ENCODE measurements at regions not wholly inside any gene's neighbourhood (a gene's known extent, or its start where the extent isn't known, plus 50 kb on each side); places are given as distances from the start of the nearest gene placed in this dataset.

GRCh38 chr6:90975741-90976140 is 388.9 kb upstream of the MAP3K7 start:
- Mint-ChIP-seq H3K9me3 (ENCODE audit: unreplicated experiment) (no peaks in the 10 kb centered on the region), H3K36me3 (ENCODE audit: unreplicated experiment) (no peaks in the 10 kb centered on the region), H3K27ac (ENCODE audit: unreplicated experiment) (no peak overlapping the region), H3K27me3 (ENCODE audit: unreplicated experiment) (no peaks in the 10 kb centered on the region), H3K4me1 (ENCODE audit: unreplicated experiment) (peaks cover 22% of the 10 kb centered on the region), H3K4me3 (ENCODE audit: unreplicated experiment) (no peak overlapping the region)
- no peak for TF ChIP-seq CTCF (IDR thresholded peaks at IDR 0.05)
- DNase-seq (ENCODE audit: extremely low spot score, unreplicated experiment), result no peak

GRCh38 chr6:90973188-90973587 is 386.3 kb upstream of the MAP3K7 start:
- peaks cover 19% of the 10 kb centered on the region for H3K4me1 Mint-ChIP-seq (ENCODE audit: unreplicated experiment)
- peaks cover 4% of the 10 kb centered on the region for H3K9me3 Mint-ChIP-seq (ENCODE audit: unreplicated experiment)
- H3K4me3 Mint-ChIP-seq (ENCODE audit: unreplicated experiment), result no peak overlapping the region
- H3K27ac Mint-ChIP-seq (ENCODE audit: unreplicated experiment), result no peak overlapping the region
- TF ChIP-seq CTCF (IDR thresholded peaks at IDR 0.05), result no peak
- no peaks in the 10 kb centered on the region for H3K36me3 Mint-ChIP-seq (ENCODE audit: unreplicated experiment)
- no peak for DNase-seq (ENCODE audit: extremely low spot score, unreplicated experiment)
- no peaks in the 10 kb centered on the region for H3K27me3 Mint-ChIP-seq (ENCODE audit: unreplicated experiment)

- no peak for DNase-seq (ENCODE audit: extremely low spot score, unreplicated experiment)
- no peak overlapping the region for H3K4me3 Mint-ChIP-seq (ENCODE audit: unreplicated experiment)
- H3K27me3 Mint-ChIP-seq (ENCODE audit: unreplicated experiment), result no peaks in the 10 kb centered on the region
- no peak overlapping the region for H3K27ac Mint-ChIP-seq (ENCODE audit: unreplicated experiment)
- H3K9me3 Mint-ChIP-seq (ENCODE audit: unreplicated experiment), result peaks cover 4% of the 10 kb centered on the region
- no peaks in the 10 kb centered on the region for H3K4me1 Mint-ChIP-seq (ENCODE audit: unreplicated experiment)
- TF ChIP-seq CTCF (IDR thresholded peaks at IDR 0.05), result no peak
- H3K36me3 Mint-ChIP-seq (ENCODE audit: unreplicated experiment), result no peaks in the 10 kb centered on the region
These were observed 383.8 kb upstream of the MAP3K7 start for GRCh38 chr6:90970672-90971071.

- Mint-ChIP-seq H3K4me1 (ENCODE audit: unreplicated experiment) (no peaks in the 10 kb centered on the region), H3K4me3 (ENCODE audit: unreplicated experiment) (no peak overlapping the region), H3K27me3 (ENCODE audit: unreplicated experiment) (no peaks in the 10 kb centered on the region), H3K27ac (ENCODE audit: unreplicated experiment) (no peak overlapping the region), H3K36me3 (ENCODE audit: unreplicated experiment) (no peaks in the 10 kb centered on the region), H3K9me3 (ENCODE audit: unreplicated experiment) (peaks cover 4% of the 10 kb centered on the region)
- no peak for DNase-seq (ENCODE audit: extremely low spot score, unreplicated experiment)
- no peak for TF ChIP-seq CTCF (IDR thresholded peaks at IDR 0.05)
These were observed 380.6 kb upstream of the MAP3K7 start for GRCh38 chr6:90967471-90967870.

GRCh38 chr6:90960324-90960723 is 373.5 kb upstream of the MAP3K7 start:
- Mint-ChIP-seq H3K9me3 (ENCODE audit: unreplicated experiment) (no peaks in the 10 kb centered on the region), H3K27ac (ENCODE audit: unreplicated experiment) (no peak overlapping the region), H3K4me1 (ENCODE audit: unreplicated experiment) (no peaks in the 10 kb centered on the region), H3K36me3 (ENCODE audit: unreplicated experiment) (no peaks in the 10 kb centered on the region), H3K27me3 (ENCODE audit: unreplicated experiment) (peaks cover 2% of the 10 kb centered on the region), H3K4me3 (ENCODE audit: unreplicated experiment) (no peak overlapping the region)
- no peak for DNase-seq (ENCODE audit: extremely low spot score, unreplicated experiment)
- no peak for TF ChIP-seq CTCF (IDR thresholded peaks at IDR 0.05)

All from osteocyte (in vitro differentiated cells).